ENCODE measurements at regions not wholly inside any gene's neighbourhood (a gene's known extent, or its start where the extent isn't known, plus 50 kb on each side); places are given as distances from the start of the nearest gene placed in this dataset.
"Not testable (repeated sequence)": the region's sequence is repeated elsewhere in the genome, so short reads cannot be mapped to it uniquely, and the experiment has no call there.

DNA sequence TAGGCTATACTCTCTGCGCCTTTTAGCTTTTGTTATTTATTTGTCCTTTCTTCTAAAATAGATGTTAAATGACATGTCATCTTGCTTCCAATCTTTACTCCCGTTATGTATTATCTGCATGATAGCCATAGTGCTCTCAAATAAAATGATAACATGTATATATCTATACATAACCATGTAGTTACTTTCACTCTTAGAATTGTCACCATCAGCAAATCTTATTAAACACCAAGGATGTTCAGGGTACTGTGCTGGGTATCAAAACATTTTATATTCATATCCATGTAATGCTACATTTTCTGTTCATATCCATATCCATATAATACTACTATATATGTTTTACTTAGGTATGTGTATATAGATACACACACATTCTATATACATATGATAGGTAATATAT is 176.4 kb upstream of the CHST9 start:
- DNase-seq: no peak

DNA sequence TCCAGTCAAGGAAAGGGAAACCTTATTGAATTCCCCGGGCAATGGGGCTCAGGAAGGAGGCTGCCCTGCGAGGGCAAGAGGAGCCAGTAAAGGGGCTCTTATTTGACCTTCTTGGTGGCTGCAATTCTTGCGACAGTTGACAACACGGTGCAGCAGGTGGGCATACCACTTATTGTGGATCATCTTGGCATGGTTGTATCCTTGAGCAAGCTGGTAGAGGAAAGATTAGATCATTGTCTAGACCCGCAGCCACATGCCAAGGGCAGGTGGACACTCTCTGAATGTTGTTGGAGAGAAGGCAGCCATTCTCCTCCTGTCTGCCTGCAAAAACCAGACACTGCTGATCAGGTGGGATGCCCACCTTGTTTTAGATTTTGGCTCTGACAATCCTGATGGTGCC is 170.2 kb upstream of the CHST9 start:
- no peak for DNase-seq

DNA sequence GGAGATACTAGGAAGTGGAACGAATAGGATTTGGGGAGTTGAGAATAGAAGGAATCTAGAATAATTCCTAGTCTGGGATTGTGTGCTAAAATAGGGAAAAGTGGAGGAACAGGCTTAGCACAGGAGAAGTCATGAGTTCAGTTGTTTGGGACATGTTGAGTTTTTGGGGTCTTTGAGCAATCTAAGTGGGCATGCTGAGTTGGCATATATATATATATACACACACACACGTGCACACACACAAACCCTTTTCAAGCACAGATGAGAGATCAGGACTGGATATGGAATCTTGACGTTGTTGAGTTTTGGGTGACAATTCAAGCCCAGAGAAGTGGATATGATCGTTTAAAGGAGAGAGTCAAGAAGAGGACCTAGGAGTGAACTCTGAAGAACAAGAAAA is 168.2 kb upstream of the CHST9 start:
- DNase-seq: no peak

DNA sequence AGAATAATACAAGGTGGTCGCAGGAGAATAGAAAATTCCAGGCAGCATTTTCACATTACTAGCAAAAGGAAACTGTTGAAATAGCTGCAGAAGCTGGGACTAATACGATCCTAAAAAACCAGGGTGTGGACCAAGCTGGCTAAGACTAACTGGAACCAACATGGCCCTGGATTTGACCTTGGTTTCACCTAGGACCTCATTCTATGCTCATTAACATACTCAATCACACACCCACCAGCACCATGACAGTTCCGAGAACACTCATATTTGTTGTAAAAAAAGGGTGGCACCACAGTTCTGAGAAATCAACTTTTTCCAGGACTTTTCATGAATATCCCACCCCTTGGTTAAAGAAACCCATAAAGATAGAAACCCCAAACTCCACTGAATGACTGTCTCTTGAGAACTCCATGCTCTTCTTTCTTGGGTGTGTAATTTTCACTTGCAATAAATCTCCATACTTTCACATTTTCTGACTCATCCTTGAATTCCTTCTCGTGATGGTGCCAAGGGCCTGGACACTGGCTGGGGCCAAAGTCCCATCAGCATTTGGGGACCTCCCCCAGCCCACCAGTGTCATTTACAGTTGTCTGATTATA is 164.3 kb upstream of the CHST9 start:
- no peak for DNase-seq

DNA sequence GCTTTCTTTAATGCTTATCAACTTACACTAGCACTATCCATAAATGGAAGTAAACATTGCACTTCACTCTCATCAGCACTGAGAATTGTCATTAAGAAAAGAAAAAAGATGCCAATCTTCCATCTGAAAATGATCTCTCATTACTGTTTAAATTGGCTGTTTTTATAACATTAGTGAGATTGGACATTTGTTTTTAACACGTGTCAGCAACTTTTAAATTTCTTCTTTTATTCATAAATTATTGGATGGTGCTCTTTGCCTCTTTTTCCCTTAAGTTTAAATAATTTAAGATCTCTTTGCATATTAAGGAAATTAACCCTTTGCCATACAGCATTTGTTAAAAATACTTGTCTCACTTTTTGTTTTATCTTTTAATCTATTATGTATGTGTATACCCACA is 146.5 kb upstream of the CHST9 start:
- no peak for DNase-seq

DNA sequence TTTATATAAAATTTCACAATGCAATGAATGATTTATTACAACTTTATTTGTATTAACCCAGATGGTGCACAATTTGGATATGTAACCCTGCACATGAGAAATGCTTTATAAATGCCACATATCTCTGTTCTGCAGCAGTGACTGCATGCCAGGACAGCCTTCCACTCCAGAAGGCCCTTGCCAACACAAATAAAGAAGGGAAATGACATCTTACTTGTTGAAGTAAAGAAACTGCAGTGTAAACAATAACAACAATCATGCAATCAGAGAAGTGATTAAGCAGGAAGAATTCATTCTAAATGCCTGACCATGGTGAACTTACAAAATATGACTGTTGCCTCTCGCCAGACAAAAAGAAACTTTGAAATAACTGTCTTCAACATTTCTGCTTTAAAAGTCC is 129.9 kb upstream of the CHST9 start:
- DNase-seq: no peak

DNA sequence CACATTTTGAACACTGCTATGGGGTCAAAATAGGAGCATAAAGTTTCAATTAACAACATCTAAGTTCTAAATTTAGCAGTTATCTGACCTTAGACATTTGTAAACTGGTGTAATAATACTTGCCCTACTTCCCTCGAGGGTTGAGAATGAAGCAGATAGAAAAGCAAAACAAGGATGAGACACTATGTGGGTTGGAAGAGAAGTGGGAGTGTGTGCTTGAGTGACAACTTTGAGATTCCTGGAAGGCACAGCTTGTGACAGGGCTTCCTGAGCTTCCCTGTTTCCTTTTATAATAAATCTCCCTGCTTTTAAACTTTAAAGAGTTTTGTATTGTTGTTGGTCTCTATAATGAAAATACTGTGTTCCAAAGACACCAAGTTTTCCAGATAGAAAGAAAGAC is 128.6 kb upstream of the CHST9 start:
- no peak for DNase-seq

DNA sequence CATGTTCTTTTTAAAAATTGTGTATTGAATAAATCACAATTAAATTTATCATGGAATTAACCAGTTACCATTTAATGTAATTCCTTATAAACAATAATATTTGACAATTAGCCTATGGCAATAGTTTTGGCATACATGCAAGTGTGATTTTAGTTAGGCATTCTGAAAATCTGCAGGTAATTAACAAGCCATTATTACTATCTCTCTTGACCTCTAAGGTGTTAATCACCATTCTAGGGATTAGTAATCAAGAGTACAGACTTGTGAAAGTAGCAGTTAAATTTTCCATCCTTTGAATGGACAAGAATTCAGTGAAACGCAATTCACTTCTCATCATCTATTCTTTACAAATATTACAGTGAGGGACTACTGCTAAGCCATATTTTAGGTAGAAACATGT is 127.7 kb upstream of the CHST9 start:
- no peak for DNase-seq

DNA sequence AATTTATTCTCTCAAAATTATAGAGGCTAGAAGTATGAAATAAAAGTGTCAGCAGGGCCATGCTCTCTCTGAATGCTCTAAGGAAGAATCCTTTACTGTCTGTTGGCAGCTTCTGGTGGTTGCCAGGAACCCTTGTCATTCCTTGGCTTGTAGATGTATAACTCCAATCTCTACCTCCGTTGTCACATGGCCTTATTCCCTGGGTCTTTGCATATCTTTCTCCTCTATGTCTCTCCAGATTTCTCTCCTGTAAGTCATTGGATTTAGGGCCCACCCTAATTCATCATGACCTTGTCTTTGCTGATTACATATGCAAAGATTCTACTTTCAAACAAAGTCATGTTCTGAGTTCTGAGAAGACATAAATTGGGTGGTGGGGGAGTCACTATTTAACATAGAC is 127.0 kb upstream of the CHST9 start:
- DNase-seq: no peak

DNA sequence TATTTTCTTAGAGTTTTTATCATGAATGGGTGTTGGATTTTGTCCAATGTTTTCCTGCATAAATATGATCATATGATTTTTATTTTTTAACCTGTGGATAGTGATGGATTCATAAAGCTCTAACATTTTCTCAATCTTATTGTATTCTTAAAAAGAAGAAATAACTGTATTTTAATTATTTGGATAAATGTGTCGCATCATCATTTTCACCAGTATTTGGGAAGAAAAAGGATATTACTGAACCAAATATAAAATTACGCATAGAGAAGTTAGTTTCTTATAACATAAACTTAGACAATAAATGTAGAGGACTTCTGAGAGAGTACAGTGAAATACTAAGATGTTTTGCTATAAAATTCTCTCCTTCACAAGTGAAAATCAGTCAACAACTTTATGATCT is 126.0 kb upstream of the CHST9 start:
- no peak for DNase-seq

DNA sequence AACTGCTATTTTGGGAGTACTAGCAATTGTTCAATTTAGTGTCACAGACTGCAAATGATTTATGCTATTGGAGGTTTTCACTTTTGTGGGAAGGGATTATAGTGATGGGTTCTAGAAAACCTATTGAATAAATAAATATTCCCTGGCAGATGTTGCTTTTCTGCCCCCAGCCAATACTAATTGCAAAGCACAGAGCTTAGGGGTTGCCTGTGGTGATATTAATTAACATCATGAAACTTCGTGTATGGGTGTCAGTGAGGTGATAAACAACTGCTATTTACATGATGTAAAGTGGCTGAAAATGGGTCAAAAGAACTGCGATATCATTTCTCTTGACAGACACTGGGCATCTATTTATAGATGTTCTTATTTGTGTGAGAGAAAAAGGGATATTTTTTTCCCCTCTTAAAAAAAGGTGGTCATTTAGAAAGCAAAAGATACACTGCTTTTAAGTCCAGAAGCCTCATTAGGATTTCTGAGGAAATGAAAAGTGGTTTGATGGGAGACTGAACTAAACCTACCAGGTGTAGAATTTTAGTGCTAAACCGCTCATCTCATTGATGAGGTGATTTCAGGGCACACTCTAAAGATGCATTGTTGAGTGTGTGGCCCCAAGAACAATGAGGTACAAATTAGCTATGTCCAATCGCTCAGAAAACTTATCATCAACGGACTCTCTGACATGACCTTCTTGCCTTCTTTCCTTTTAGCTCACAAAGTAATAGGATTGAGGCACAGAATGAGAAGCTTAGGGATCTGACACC is 116.7 kb upstream of the CHST9 start:
- DNase-seq: no peak

DNA sequence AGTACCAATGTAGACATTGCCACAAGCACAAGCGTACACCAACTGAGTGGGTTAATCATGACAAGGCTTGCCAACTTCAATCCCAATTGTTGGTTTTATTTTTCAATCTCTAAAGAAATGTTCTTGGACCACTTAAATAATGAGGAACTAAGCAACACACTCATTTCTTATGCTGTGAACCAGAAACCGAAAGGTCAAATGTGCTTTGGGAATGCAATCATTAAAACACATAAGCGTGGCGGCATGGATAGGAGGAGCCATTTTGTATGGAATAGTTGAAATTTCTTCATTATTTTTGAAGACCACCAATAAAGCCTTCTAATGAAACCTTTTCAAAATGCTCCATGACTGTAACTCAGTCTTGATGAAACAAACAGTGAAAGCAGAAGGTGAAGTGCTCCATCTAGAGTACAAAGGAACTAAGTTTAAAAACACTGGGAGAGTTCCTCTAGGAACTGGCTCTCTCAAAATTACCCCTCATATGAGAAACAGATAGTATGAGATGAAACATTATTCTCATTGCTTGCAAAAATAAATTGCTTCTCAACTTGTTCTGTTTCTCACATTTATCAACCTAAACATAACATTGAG is 113.2 kb upstream of the CHST9 start:
- no peak for DNase-seq

DNA sequence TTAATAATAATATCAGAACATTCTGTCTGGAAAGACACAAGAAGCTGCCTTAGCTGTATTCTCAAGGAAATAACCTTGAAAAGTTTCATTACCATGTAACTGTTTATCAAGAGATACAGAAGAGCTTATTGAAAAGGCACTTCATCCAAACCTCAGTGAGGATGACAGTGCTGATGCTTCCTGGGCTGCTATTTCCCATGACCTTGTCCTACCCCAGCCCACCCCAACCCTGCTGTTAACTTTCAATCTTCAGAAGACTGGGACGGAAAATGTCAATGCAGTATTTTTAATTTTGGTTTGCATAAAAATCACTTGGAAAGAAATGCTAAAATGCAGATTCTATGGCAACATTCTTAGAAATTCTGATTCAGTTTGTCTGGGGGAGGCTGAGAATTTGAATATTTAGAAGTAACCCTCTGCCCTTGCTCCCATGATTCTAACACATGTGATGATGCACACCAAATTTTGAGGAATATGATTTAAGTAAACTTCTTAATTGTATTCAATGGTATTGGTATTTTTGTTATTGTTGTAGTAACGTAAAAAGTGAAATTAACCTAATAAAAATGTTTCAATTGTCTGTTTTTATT is 101.0 kb upstream of the CHST9 start:
- DNase-seq: not testable (repeated sequence)

DNA sequence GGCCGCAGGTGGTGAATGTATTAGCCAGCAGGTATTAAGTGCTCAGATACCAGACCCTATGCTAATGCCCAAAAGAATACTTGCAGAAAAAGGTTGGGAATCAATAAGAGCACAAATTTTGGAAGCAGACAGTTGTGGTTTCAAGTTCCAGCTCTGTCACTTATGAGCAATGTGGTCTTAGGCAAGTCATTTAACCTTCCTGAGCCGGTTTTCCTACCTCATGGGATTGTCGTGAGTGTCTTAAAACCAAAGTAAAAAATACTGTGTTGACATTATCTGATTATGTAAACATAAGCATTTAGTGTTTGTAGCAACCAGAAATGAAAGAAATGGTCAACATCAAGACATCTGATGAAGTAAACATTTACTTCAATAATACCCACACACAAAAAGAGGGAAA is 93.0 kb upstream of the CHST9 start:
- DNase-seq: no peak

DNA sequence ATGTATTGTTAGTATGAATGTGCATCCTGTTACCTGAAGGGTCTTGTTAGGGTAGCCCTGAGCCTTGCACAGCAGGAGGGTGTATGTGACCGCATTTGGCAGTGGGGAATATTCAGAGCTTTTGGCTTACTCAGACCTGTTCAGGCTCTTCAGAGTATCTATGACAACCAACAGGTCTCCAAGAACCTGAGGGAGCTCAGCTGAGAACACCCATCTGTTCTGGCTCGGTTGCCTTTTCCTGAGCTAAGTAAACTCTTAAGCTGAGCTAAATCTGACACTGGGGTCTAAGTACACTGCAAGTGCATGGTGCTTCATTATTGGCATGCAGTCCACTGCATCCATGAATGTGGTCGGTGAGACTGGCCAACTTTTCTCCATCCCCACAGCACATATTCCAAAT is 92.4 kb upstream of the CHST9 start:
- DNase-seq: no peak

DNA sequence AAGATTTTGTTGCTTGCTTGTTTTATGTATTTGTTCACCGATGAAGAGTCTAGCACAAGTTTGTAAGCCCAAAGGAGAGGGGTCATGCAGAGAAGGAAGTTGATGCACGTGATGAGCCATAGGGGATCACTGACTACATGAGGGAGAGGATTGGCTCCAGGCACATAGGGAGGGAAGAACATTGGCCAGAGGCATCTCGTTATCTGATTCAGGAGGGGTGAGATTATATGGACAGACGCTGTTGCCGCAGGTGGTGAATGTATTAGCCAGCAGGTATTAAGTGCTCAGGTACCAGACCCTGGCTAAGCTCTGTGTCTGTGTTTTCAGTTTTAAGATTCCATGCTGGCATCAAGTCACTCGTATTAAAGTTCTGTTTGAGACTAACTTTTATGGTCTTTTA is 91.8 kb upstream of the CHST9 start:
- DNase-seq: no peak

DNA sequence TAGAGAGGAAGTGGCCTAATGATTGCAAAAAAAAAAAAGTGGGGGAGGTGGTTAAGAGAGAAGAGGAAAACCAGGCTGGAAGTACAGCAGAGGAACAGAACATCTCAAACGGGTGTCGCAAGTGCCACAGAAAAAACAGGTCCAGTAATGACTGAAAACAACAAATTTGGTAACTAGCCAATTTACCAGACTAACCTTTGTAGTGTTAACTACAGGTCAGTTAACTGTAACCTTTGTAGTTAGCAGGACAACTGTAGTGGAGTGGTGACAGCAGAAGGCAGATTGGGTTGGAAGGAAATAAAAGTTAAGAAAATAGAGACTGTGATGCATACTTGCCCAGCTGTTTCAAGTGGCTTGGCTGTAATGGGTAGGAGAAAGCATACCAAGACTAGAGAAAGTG is 91.4 kb upstream of the CHST9 start:
- DNase-seq: no peak

DNA sequence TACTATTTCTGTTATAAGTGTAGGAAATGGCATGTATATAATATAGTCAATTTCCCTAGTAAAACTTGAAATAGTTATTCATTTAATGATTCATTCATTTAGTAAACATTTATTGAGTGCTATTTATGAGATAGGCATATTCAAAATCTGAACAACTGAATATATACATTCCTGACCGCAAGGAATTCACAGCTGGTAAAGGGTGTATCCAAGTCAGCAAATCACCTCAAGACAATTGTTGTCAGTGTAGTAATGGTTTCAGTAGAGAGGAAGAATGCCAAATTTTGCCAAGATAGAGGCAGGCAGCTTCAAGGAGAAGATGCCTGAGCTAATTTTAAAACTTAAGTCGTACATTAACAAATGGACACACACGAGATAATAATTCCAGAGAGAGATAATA is 89.8 kb upstream of the CHST9 start:
- no peak for DNase-seq

DNA sequence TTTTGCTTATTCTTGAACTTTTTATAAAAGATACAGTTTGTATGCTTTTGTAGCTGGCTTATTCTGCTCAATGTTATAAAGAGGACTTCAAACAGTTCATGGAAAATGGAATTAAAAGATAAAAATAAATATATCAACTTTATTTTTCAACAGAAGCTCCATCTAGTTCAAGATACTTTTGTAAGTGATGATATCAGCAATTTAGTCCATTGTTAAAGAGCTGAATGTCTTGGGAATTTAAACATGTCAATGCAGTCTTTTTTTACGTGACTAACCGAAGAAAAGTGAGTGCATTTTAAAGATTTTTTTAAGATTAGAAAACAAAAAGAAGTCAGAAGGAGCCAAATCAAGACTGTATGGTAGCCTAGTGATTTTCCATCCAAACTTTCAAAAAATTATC is 85.4 kb upstream of the CHST9 start:
- no peak for DNase-seq

DNA sequence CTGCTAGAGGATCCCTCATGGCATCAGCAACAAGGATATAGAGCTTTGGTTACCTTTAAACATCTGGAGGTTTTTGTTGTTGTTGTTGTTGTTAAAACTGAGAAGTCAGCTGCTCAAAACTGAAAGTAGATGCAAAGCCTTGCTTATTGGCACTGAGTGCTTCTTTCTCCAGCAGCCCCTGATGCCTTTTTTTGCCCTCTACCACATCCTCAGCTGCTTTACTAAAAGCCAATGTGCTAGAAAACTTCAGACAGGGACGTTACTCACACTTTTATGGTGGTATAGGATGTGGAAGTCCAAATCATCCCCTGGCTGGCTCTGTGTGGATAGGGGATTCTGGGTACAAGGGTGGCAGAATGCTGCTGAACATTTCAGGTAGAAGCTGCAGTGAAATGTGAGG is 78.3 kb upstream of the CHST9 start:
- DNase-seq: no peak

DNA sequence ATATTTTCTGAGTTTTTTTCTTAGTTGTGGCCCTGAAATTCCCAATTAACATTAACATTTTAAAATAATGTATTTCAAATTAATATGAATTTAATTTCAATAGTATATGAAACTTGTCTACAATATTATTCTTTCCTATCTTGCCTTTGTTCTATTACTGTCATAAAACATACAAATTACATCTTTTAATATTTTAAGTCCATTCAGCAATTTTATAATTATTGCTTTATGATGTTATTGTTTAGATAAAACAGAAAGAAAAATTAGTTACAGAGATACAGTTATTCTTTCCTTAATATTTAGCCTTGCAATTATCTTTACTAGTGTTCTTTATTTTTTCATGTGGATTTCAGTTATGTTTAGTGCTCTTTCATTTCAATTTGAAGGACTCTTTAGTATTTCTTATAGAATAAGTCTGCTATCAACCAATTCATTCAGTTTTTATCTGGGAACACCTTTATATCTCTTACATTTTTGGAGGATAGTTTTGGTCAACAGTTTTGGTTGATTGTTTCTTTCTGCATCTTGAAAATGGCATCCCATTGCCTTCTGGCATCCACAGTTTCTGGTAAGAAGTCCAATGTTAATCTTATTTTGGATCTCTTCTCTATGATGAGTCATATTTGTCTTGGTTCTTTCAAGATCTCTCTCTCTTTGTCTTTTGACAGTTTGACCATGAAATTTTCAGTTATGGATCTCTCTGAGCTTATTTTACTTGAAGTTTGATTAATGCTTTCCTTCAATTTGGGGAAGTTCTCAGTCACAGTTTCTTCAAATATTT is 76.9 kb upstream of the CHST9 start:
- no peak for DNase-seq

DNA sequence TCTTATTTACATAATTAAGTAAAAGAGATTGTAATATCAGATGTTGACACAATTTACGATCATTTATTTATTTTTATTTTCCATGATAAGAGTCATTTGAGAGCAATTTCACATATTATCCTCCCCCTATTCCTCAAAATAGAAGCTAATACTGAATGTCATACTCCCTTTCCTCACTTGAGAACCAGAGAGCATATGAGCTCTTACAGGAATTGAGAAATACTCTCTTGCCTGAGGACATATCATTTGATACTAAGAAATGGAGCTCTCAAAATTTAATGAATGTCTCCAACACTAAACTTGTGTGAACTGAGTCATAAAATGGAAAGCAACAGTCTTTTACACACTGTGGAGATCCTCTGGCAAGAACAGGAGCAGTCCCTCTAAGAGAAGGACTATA is 68.5 kb upstream of the CHST9 start:
- DNase-seq: no peak

DNA sequence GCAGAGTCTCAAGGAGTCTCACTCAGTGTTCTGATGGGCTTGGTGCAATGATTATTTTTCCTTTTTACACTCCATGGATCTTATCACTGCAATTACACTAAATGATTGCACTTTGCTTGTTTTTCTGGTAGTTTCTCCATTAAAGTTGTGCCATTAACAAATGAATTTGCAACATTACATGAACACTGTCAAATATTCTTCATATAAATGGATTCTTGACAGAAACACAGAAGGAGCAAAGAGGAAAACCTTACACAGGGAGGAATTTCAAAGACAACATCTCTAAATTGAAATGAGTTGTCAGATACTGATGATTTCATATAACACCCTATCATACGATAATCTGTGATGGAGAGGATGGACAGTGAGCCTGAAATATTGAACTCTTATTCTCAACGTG is 65.4 kb upstream of the CHST9 start:
- no peak for DNase-seq

DNA sequence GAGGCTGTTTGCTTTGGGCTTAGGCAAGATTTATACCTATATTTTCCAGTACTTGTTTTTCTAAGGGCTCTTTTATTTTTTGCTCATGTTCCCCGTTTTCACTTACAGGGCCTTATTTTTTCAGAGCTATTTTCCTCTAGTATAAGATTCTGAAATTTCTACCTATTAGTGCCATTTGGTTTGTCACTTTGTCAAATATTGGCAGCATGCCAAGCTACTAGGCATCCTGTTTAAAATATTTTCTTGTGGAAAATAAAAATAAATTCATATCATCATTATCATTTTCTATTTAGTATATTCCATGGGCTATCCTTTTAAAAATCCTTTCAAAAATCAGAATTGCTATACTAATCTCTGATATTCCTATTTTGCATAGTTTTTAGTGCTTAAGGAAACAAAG is 64.8 kb upstream of the CHST9 start:
- no peak for DNase-seq

Measured in CD4-positive, alpha-beta T cell treated with Interferon alpha-2 for 1 hour (primary cell).